Activated CD4-positive, alpha-beta T cell treated with anti-CD3 and anti-CD28 coated beads, Interleukin-2, amount 10 ng/mL, durations not matched to agents 24 days and 14 days (primary cell): ENCODE measurements at regions not wholly inside any gene's neighbourhood (a gene's known extent, or its start where the extent isn't known, plus 50 kb on each side); places are given as distances from the start of the nearest gene placed in this dataset.
"Not testable (repeated sequence)": the region's sequence is repeated elsewhere in the genome, so short reads cannot be mapped to it uniquely, and the experiment has no call there.

Experiments used
- DNase-seq: peaks from one replicate; pipeline ENCODE4 v3.0.0; 2022
- H3K27ac Mint-ChIP-seq: one replicate; pipeline ENCODE4 v1.8.0; 2022; ENCODE audit warnings: mild to moderate bottlenecking, mixed read lengths
- H3K27me3 Mint-ChIP-seq: one replicate; pipeline ENCODE4 v1.8.0; 2022; ENCODE audit warnings: mixed read lengths
- H3K36me3 Mint-ChIP-seq: one replicate; pipeline ENCODE4 v1.8.0; 2022; ENCODE audit warnings: low read depth, mild to moderate bottlenecking, mixed read lengths
- H3K4me1 Mint-ChIP-seq: one replicate; pipeline ENCODE4 v1.8.0; 2021; ENCODE audit warnings: mixed read lengths
- H3K4me3 Mint-ChIP-seq: one replicate; pipeline ENCODE4 v1.8.0; 2022; ENCODE audit warnings: mild to moderate bottlenecking, moderate library complexity, mixed read lengths
- H3K9me3 Mint-ChIP-seq: one replicate; pipeline ENCODE4 v1.8.0; 2021; ENCODE audit warnings: mixed read lengths
- intact Hi-C: fragments of 100-400 bp; cut with micrococcal nuclease; formaldehyde crosslinking; loops from one replicate; pipeline ENCODE4 v1.15.1; 2023

DNA sequence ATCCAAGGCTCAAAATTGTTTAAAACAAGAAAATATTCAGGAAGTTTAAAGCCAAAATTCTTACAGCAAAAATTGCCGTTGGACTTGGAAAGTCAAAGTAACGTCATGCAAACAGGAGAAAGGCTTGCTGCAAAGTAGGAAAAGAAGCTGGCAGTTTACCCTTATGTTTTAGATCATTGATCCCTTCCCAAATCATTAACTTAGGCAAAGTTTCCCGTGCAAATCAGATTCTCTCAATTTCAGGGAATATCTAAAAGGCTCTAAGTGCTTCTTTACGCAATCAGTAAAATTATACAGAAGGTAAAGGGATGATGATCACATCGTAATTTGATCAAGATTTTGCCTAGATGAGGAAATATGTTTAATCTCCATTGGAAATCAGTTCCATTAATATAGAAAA, 197.5 kb downstream of the ALDH8A1 start:
- H3K4me3 Mint-ChIP-seq, result no peak overlapping the region
- H3K36me3 Mint-ChIP-seq, result no peaks in the 10 kb centered on the region
- intact Hi-C loops, result no loop called here
- peaks cover 9% of the 10 kb centered on the region for H3K27me3 Mint-ChIP-seq
- no peaks in the 10 kb centered on the region for H3K9me3 Mint-ChIP-seq
- DNase-seq, result no peak
- H3K4me1 Mint-ChIP-seq, result no peaks in the 10 kb centered on the region
- H3K27ac Mint-ChIP-seq, result no peak overlapping the region

DNA sequence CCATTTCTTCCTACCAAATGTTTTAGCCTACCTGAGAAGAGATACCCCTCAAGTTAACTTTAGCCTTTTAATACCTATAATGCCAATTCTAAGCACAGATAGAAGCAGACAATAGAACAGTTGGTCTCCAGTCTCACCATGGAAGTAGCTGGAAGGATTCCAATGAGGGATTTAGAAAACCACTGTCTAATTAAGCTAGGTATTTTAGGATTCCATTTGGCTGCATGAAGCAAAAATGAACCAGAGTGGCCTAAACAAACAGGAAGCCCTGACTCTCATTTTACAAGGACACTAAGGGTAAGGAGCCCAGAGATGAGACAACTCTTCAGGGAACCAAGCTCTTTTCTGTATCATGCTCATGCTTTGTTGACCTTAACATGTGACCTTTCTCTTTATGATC, 199.2 kb downstream of the ALDH8A1 start:
- Mint-ChIP-seq H3K27me3 (peaks cover 11% of the 10 kb centered on the region), H3K4me3 (no peak overlapping the region), H3K4me1 (no peaks in the 10 kb centered on the region), H3K9me3 (no peaks in the 10 kb centered on the region), H3K27ac (no peak overlapping the region), H3K36me3 (no peaks in the 10 kb centered on the region)
- intact Hi-C loops, result no loop called here
- no peak for DNase-seq

DNA sequence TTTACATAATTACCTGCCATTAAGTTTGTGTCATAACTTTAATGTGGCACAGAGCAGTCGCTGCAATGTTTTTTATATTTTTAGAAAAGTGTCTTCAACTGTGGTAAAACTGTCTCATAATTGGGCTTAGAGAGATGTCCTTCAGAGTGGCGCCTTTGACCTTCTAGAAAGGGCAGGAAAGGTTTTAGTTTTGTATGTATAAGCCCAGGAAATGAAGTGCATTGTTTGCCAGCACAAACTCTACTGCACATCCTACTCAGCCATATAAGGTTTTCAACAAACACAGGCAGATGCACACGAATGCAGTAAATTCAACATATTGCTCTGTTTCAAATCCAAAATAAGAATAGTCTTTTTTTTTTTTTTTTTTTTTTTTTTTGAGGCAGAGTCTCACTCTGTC, 201.4 kb downstream of the ALDH8A1 start:
- Mint-ChIP-seq H3K27me3 (peaks cover 21% of the 10 kb centered on the region), H3K4me3 (no peak overlapping the region), H3K4me1 (no peaks in the 10 kb centered on the region), H3K9me3 (no peaks in the 10 kb centered on the region), H3K36me3 (no peaks in the 10 kb centered on the region), H3K27ac (no peak overlapping the region)
- intact Hi-C loops, result no loop called here
- DNase-seq, result no peak

DNA sequence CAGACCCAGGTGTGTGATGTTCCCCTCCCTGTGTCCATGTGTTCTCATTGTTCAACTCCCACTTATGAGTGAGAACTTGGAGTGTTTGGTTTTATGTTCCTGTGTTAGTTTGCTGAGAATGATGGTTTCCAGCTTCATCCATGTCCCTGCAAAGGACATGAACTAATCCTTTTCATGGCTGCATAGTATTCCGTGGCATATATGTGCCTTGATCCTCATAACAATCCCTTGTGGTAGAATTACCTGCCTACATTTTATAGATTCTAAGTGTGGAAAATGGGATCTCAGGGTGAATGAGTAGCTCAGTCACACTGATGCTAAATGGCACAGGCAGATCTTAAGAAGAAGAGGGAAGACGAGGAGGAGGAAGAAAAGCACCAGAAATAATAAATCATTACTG, 202.7 kb downstream of the ALDH8A1 start:
- DNase-seq, H3K4me1 Mint-ChIP-seq, H3K9me3 Mint-ChIP-seq, H3K36me3 Mint-ChIP-seq, H3K27ac Mint-ChIP-seq, H3K4me3 Mint-ChIP-seq, intact Hi-C loops: not testable (repeated sequence)
- H3K27me3 Mint-ChIP-seq, result peaks cover 24% of the 10 kb centered on the region

DNA sequence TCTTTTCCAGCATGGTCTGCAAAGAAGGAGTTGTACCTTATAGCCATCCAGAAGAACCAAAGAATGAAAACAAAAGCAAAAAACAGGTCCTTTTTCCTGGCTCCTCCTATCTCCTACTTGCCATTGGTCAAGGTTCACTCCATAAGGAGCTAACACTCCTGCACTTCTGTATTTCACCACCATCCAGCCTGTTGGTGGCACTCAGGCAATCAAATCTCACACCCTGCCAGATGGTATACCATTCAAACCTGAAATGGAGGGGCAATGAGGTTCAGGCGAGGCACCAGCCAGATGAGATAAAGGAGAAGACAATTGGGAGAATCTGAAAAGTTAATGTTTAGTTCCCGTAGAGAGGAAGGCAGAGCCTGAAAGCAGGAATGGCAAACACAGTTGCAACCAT, 203.8 kb downstream of the ALDH8A1 start:
- H3K9me3 Mint-ChIP-seq, result no peaks in the 10 kb centered on the region
- H3K4me1 Mint-ChIP-seq, result no peaks in the 10 kb centered on the region
- no peak for DNase-seq
- intact Hi-C loops, result no loop called here
- no peak overlapping the region for H3K4me3 Mint-ChIP-seq
- H3K36me3 Mint-ChIP-seq, result no peaks in the 10 kb centered on the region
- peaks cover 26% of the 10 kb centered on the region for H3K27me3 Mint-ChIP-seq
- no peak overlapping the region for H3K27ac Mint-ChIP-seq

DNA sequence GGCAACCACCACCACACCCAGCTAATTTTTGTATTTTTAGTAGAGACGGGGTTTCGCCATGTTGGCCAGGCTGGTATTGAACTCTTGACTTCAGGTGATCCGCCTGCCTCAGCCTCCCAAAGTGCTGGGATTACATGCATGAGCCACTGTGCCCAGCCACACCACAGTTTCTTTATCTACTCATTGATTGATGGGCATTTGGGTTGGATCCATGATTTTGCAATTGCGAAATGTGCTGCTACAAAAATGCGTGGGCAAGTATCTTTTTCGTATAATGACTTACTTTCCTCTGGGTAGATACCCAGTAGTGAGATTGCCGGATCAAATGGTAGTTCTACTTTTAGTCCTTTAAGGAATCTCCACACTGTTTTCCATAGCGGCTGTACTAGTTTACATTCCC, 204.7 kb downstream of the ALDH8A1 start:
- DNase-seq, H3K4me1 Mint-ChIP-seq, H3K27ac Mint-ChIP-seq, intact Hi-C loops, H3K9me3 Mint-ChIP-seq, H3K4me3 Mint-ChIP-seq, H3K36me3 Mint-ChIP-seq: not testable (repeated sequence)
- peaks cover 27% of the 10 kb centered on the region for H3K27me3 Mint-ChIP-seq

DNA sequence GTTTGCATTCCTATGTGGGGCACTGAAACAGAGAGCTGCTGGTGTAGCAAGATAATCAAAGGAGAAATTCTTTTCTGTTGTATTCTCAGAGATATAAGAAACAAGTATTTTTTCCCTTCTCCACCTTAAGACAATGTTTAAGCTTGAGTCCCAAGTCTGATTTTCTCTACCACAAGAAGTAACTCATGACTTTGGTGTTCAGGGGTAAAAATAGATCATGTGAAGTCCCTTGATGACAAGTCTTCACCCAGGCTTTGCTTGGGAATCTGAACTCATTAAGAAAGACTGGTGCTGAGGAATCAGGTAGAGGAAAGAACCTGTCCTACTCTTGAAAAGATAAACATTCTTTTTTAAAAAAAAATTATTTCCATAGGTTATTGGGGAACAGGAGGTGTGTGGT, 205.6 kb downstream of the ALDH8A1 start:
- H3K36me3 Mint-ChIP-seq, result no peaks in the 10 kb centered on the region
- H3K27me3 Mint-ChIP-seq, result peaks cover 31% of the 10 kb centered on the region
- no peak overlapping the region for H3K4me3 Mint-ChIP-seq
- H3K27ac Mint-ChIP-seq, result no peak overlapping the region
- H3K4me1 Mint-ChIP-seq, result no peaks in the 10 kb centered on the region
- H3K9me3 Mint-ChIP-seq, result no peaks in the 10 kb centered on the region
- intact Hi-C loops, result no loop called here
- DNase-seq, result no peak

DNA sequence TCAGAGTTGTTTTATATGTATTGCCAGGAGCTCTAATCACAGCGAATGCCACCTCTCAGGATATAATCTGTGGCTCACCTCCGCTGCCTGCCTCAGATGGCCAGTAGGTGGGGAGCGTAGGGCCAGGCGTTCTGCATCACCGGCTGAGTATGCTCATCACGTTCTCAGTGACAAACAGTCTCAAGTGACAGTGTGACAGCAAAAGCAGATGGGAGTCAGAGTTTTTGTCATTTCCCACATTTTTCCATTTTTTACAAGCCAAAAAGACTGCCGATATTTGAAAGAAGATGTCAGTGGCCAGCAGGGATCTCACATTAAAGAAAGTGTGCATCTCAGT, 208.7 kb downstream of the ALDH8A1 start:
- Mint-ChIP-seq H3K27me3 (peaks cover 37% of the 10 kb centered on the region), H3K4me3 (no peak overlapping the region), H3K4me1 (no peaks in the 10 kb centered on the region), H3K27ac (no peak overlapping the region), H3K36me3 (no peaks in the 10 kb centered on the region), H3K9me3 (no peaks in the 10 kb centered on the region)
- intact Hi-C loops, result no loop called here
- DNase-seq, result no peak

DNA sequence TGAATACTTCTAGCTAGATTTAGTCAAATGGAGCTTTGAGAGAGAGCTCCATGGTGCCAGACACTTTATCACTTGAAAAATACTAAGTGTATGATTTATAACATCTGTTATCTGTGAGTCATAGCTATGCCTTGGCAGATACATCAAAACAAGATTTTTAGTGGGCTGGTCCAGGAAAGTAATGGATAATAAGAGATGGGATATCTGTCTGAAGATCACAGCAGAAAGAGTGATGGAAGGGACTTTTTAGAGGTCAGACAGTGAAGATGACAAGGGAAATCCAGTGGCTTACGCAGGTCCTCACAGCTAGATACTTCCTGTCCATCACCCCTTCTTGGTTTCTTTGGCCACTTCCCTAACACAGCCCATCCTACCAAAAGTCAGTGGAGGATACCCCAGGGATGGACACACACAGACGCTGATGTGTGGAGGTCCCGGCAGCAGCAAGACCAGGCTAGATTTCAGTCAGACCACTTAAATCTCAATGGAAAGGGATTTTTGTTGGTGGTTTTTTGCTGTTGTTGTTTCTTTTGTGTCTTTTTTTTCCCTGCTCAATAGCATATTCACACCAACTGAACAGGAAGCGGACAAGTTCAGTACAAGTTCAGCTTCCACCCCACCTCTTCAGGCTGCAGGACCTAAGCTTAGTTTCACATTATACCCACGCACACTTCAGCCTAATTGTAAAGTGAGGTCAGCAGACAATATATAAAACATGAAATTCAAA, 209.3 kb downstream of the ALDH8A1 start:
- DNase-seq, result no peak

DNA sequence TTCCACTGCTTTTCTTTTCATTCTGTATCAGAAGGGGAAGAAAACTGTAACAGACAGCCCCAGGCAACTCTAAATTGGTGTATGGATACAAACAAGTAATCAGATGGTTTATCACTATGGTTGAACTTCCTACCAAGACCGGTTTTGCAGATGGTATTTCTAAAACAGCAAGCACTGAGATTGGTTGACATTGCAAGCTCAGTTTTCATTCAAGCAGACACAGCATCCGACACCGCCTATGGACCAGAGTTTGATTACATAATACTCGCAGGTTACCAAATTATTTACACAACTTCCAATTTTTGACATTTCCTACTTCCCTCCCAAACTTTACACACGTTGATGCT, 209.9 kb downstream of the ALDH8A1 start:
- DNase-seq, result no peak
- intact Hi-C loops, result no loop called here
- Mint-ChIP-seq H3K4me1 (no peaks in the 10 kb centered on the region), H3K27me3 (peaks cover 29% of the 10 kb centered on the region), H3K4me3 (no peak overlapping the region), H3K36me3 (no peaks in the 10 kb centered on the region), H3K9me3 (no peaks in the 10 kb centered on the region), H3K27ac (no peak overlapping the region)

More for the DNA sequence above, 209.3 kb downstream of the ALDH8A1 start:
- peaks cover 33% of the 10 kb centered on the region for H3K27me3 Mint-ChIP-seq
- H3K27ac Mint-ChIP-seq, result no peak overlapping the region
- intact Hi-C loops, result no loop called here
- no peaks in the 10 kb centered on the region for H3K9me3 Mint-ChIP-seq
- H3K4me1 Mint-ChIP-seq, result no peaks in the 10 kb centered on the region
- H3K4me3 Mint-ChIP-seq, result no peak overlapping the region
- no peaks in the 10 kb centered on the region for H3K36me3 Mint-ChIP-seq

DNA sequence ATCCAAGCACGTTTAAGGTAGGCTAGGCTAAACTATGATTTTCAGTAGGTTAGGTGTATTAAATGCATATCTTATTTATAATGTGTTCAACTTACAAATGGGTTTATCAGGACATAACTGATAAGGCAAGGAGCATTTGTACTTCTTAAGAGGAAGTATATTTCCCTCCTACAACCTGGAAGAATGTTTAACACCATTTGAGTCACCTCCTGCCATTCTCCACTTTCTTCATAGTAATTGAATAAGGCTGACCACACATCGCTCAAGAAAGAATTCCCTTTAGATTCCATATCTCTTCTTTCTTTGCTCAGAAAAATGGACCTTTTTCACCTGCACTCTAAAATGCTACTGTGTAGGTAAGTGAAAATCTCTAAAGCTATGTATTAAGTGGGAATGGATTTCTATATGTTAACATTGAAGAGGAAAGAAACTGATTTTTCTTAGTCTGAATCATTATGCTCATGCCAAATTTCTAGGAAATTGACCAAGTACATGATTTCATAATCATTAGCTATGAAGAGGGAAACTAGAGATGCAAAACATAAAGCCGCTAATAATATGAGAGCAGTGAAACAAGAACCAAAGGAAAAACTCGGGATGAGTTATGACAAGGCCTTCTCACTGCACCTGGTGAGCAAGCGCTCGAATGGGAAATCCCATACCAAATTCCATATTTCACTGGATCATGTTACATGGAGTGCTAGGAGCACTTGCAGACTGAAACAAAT, 210.4 kb downstream of the ALDH8A1 start:
- H3K4me1 Mint-ChIP-seq, result no peaks in the 10 kb centered on the region
- no peak for DNase-seq
- H3K36me3 Mint-ChIP-seq, result no peaks in the 10 kb centered on the region
- H3K27me3 Mint-ChIP-seq, result peaks cover 27% of the 10 kb centered on the region
- H3K9me3 Mint-ChIP-seq, result no peaks in the 10 kb centered on the region
- no peak overlapping the region for H3K27ac Mint-ChIP-seq
- no peak overlapping the region for H3K4me3 Mint-ChIP-seq
- intact Hi-C loops, result no loop called here

DNA sequence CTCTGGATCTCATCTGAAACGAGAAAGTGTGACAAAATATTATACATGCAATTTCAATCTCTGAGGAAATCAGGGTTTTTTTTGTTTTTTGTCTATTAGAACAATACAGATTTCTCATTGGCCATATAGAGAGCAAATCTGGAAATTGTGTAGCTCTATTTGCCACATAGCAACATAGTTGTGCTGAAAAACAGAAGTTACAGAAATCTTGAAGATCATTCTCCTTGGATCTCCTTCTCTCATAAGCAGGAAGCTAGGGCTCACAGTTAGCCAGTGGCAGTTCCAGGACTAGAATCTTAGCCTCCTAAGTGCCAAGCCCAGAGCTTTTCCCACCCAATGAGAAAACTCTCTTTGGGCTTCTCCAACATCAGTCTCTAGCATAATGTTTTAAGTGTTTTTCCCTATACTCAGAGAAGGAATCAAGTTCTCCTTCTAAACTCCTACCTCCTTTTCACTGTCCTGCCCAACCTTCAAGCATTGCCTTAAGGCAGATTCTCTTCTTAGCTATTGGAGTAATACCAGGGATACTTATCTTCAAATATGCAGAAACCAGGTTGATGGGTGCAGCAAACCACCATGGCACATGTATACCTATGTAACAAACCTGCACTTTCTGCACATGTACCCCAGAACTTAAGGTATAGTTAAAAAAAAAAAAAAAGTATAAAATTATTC, 211.6 kb downstream of the ALDH8A1 start:
- Mint-ChIP-seq H3K27ac (no peak overlapping the region), H3K9me3 (no peaks in the 10 kb centered on the region), H3K4me3 (no peak overlapping the region), H3K36me3 (no peaks in the 10 kb centered on the region), H3K4me1 (no peaks in the 10 kb centered on the region), H3K27me3 (peaks cover 23% of the 10 kb centered on the region)
- intact Hi-C loops, result no loop called here
- no peak for DNase-seq

DNA sequence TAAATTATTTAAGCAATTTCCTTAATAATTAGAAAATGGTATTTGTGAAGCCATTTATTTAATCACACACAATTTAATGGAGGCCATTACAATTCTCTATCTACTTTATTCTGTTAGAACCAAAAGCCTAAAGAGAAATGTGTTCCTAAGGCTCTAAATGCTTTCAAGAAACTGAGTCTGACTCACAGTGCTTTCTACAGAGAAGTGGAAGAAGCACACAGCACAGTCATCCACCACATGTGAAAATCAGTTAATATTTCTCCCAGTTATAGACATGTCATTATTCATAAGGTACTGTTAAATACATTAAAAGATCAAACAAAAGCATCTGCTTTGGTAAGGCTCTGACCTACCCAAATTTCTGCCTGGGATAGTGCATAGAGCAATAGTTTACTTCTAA, 214.4 kb downstream of the ALDH8A1 start:
- Mint-ChIP-seq H3K36me3 (no peaks in the 10 kb centered on the region), H3K4me1 (no peaks in the 10 kb centered on the region), H3K27me3 (peaks cover 16% of the 10 kb centered on the region), H3K9me3 (no peaks in the 10 kb centered on the region), H3K27ac (no peak overlapping the region), H3K4me3 (no peak overlapping the region)
- no peak for DNase-seq
- intact Hi-C loops, result no loop called here

DNA sequence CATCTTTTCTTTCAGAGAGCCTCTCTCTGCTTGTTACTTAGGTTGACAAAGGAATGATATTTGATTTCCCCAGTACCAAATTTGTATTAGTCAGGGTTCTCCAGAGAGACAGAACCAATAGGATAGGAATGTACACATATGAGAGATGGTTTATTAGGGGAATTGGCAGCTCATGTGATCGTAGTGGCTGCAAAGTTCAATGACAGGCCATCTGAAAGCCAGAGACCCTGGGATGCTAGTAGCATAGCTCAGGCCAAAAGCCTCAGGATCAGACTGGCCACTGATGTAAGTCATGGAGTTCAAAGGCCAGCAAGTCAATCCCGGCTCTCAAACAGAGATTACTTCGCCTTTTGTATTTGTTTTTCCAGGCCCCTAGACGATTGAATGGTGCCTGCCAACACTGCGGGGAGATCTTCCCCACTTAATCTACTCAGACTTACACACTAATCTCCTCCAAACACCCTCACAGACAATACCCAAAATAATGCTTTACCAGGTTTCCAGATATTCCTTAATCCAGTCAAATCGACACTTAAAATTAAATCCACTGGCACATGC, 215.5 kb downstream of the ALDH8A1 start:
- Mint-ChIP-seq H3K36me3 (no peaks in the 10 kb centered on the region), H3K27ac (no peak overlapping the region), H3K4me3 (no peak overlapping the region), H3K27me3 (peaks cover 11% of the 10 kb centered on the region), H3K9me3 (no peaks in the 10 kb centered on the region), H3K4me1 (no peaks in the 10 kb centered on the region)
- intact Hi-C loops, result no loop called here
- no peak for DNase-seq
